Peyer's patch (tissue), 4 donors: ENCODE measurements at regions not wholly inside any gene's neighbourhood (a gene's known extent, or its start where the extent isn't known, plus 50 kb on each side); places are given as distances from the start of the nearest gene placed in this dataset.
A peak's percentile ranks its signal among the peaks of the same experiment; 100 is the strongest.

Experiments used
- DNase-seq, 3 donors: peaks; one replicate each; pipeline ENCODE4 v3.0.0-alpha.2; 2017 to 2019
- H3K27ac ChIP-seq, 4 donors: fragments of 200-600 bp; sonication (generic); one replicate each; pipeline ENCODE4 v1.5.1; 2016 to 2019
- H3K27me3 ChIP-seq, 2 donors: fragments of 200-600 bp; sonication (generic); one replicate each; pipeline ENCODE4 v1.5.1; 2019
- H3K36me3 ChIP-seq, 3 donors: fragments of 200-600 bp; sonication (generic); one replicate each; pipeline ENCODE4 v1.5.1; 2016 to 2019
- H3K4me1 ChIP-seq, 4 donors: fragments of 200-600 bp; sonication (generic); one replicate each; pipeline ENCODE4 v1.5.1; 2016 to 2019
- H3K4me3 ChIP-seq, 4 donors: fragments of 200-600 bp; sonication (generic); 1 replicate in 3 of 4; 2 replicates in 1 of 4; pipeline ENCODE4 v1.5.1; 2016 to 2019; ENCODE audit warnings: mild to moderate bottlenecking in 1 of 4
- H3K9me3 ChIP-seq, 4 donors: fragments of 200-600 bp; sonication (generic); one replicate each; pipeline ENCODE4 v1.5.1; 2016 to 2019; ENCODE audit warnings: mild to moderate bottlenecking in 1 of 4
- POLR2A ChIP-seq, 2 donors: fragments of 450-650 bp; IDR thresholded peaks; one replicate each; pipeline ENCODE4 v1.5.1; 2017; ENCODE audit warnings: antibody characterized with exemption in 2 of 2, mild to moderate bottlenecking in 2 of 2, moderate library complexity in 2 of 2
- TF ChIP-seq, protein P1 (sequence below), 6 experiments: fragments of 450-650 bp in 4 of 6; fragments of 200-600 bp in 2 of 6; sonication (generic) in 1 of 6; IDR thresholded peaks; one replicate each; pipeline ENCODE4 v1.5.1; 2017 to 2019; ENCODE audit warnings: antibody characterized with exemption in 6 of 6, mild to moderate bottlenecking in 3 of 6, moderate library complexity in 1 of 6

DNA sequence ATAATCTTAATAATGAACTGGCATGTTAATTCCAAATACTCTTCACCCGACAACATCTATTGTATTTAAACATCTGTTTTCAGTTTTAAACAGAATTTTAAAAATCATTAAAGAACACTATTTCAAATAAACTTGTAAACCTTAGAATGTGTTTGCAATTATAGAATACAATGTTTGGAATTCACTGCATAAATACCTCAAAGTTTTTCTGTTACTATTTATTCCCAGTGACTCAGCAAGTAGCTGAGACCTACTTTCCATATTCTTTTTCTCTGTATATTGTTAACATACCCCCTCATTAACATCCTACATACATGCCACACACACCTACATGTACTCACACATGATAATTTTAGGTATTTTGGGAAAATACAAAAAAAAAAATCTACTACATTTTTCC is 1134.3 kb downstream of the SLITRK1 start:
- Histone ChIP-seq H3K27me3 (no peaks in the 10 kb centered on the region), H3K4me3 (no peak overlapping the region), H3K27ac (no peak overlapping the region), H3K36me3 (no peaks in the 10 kb centered on the region), H3K4me1 (no peaks in the 10 kb centered on the region), H3K9me3 (no peaks in the 10 kb centered on the region)
- no peak for DNase-seq
- no peak for TF ChIP-seq POLR2A (IDR thresholded peaks at IDR 0.05)
- TF ChIP-seq, protein P1, sequence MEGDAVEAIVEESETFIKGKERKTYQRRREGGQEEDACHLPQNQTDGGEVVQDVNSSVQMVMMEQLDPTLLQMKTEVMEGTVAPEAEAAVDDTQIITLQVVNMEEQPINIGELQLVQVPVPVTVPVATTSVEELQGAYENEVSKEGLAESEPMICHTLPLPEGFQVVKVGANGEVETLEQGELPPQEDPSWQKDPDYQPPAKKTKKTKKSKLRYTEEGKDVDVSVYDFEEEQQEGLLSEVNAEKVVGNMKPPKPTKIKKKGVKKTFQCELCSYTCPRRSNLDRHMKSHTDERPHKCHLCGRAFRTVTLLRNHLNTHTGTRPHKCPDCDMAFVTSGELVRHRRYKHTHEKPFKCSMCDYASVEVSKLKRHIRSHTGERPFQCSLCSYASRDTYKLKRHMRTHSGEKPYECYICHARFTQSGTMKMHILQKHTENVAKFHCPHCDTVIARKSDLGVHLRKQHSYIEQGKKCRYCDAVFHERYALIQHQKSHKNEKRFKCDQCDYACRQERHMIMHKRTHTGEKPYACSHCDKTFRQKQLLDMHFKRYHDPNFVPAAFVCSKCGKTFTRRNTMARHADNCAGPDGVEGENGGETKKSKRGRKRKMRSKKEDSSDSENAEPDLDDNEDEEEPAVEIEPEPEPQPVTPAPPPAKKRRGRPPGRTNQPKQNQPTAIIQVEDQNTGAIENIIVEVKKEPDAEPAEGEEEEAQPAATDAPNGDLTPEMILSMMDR (IDR thresholded peaks at IDR 0.05), result no peak

DNA sequence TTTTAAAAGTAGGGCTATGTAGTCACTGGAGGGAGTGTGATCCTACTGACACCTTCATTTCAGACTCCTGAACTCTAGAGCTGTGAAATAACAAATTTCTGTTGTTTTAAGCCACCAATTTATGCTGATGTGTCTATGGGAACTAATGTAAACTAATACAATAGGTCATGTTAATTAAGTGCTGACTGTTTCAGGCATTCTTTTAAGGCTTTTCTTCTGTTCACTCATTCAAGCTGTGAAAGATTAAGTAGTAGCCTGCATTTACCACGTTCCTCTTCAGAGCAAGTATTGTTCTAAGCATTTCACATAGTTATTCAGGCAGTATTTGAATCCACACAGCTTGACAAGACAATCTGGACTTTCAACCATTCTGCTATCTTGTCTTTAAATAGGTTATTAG is 1135.0 kb downstream of the SLITRK1 start:
- Histone ChIP-seq H3K27me3 (no peaks in the 10 kb centered on the region), H3K4me1 (no peaks in the 10 kb centered on the region), H3K36me3 (no peaks in the 10 kb centered on the region), H3K4me3 (no peak overlapping the region), H3K9me3 (no peaks in the 10 kb centered on the region), H3K27ac (no peak overlapping the region)
- DNase-seq, result no peak
- no peak for TF ChIP-seq POLR2A (IDR thresholded peaks at IDR 0.05)
- TF ChIP-seq, protein P1 (IDR thresholded peaks at IDR 0.05), result no peak

DNA sequence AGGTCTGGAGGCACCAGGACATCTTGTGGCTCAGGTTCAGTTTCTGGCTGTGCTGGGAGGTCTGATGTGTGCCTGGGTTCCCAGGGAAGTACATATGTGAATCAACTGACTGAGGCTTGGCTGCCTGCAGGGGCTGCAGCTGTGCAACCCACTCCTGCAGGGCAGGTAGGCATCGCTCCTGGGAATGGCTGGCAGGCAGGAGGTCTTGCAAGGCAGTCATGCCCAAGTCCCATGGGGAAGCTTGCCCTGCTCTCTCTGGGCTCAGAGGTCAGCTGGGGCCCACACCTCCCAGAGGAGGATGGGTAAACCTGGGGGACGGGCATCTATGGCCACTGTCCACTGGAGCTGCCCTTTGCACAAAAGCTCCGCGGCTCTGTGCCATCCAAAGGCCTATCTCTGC is 1141.8 kb downstream of the SLITRK1 start:
- TF ChIP-seq, protein P1 (IDR thresholded peaks at IDR 0.05), result no peak
- no peak for TF ChIP-seq POLR2A (IDR thresholded peaks at IDR 0.05)
- peak in 1 of 3 donors; percentile 27 for DNase-seq
- Histone ChIP-seq H3K27me3 (no peaks in the 10 kb centered on the region), H3K9me3 (no peaks in the 10 kb centered on the region), H3K4me3 (no peak overlapping the region), H3K27ac (no peak overlapping the region), H3K4me1 (no peaks in the 10 kb centered on the region), H3K36me3 (no peaks in the 10 kb centered on the region)

DNA sequence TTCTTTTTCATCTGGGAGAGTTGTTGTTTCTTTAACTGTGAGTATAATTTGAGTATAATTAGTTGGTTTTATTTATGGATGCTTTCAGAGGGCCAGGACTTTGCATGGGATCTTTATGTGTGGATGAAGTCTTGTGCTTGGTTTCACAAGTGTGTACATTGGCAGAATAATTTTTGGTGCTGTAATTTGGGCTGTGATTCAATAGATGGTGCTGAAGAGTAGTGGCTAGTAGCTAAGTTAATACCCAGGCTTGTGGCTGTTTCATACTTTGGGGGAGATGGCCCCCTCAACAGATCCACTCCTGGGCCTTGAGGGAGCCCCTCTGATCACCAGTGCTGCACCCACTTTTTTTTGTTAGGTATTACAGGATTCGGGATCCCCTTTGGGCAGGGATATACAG is 1142.4 kb downstream of the SLITRK1 start:
- no peak for DNase-seq
- no peak overlapping the region for H3K27ac ChIP-seq
- no peak overlapping the region for H3K4me3 ChIP-seq
- no peak for TF ChIP-seq POLR2A (IDR thresholded peaks at IDR 0.05)
- TF ChIP-seq, protein P1 (IDR thresholded peaks at IDR 0.05), result no peak
- no peaks in the 10 kb centered on the region for H3K9me3 ChIP-seq
- H3K36me3 ChIP-seq, result no peaks in the 10 kb centered on the region
- H3K27me3 ChIP-seq, result no peaks in the 10 kb centered on the region
- H3K4me1 ChIP-seq, result no peaks in the 10 kb centered on the region

DNA sequence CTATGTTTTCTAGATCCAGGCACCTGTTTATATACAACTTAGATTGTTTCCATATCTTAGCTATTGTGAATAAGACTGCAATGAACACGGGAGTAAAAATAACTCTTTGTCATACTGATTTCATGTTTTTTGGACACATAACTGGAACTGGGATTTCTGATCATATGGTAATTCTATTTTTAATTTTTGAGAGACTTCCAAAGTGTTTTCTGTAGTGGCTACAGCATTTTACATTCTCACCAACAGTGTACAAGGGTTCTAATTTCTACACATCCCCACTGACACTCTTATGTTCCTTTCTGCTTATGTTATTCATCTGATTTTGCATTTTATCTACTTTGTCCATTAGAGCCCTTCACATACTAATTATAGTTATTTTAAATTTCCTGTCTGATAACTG is 1152.9 kb downstream of the SLITRK1 start:
- Histone ChIP-seq H3K36me3 (no peaks in the 10 kb centered on the region), H3K4me3 (no peak overlapping the region), H3K27me3 (no peaks in the 10 kb centered on the region), H3K4me1 (no peaks in the 10 kb centered on the region), H3K9me3 (no peaks in the 10 kb centered on the region), H3K27ac (no peak overlapping the region)
- DNase-seq, result no peak
- TF ChIP-seq, protein P1 (IDR thresholded peaks at IDR 0.05), result no peak
- TF ChIP-seq POLR2A (IDR thresholded peaks at IDR 0.05), result no peak

DNA sequence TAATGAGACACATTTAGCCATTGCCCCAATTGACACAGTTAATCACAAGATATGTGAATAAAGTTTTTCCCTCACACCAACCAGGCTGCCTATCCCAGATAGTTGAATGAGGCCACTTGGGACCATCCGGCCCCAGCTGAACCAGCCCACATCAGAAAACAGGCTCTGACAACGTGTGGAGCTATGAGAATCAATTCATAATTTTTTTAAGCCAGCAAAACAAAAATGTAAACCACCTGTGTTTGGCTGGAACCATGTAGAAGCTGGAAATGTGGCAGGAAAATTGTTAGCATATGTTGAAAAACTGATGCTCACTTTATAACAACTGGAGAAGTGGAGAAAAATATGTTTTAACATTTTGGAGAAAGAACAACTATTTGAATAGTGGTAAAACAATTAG is 1161.3 kb downstream of the SLITRK1 start:
- Histone ChIP-seq H3K27ac (no peak overlapping the region), H3K4me3 (no peak overlapping the region), H3K9me3 (no peaks in the 10 kb centered on the region), H3K36me3 (no peaks in the 10 kb centered on the region), H3K4me1 (no peaks in the 10 kb centered on the region), H3K27me3 (no peaks in the 10 kb centered on the region)
- DNase-seq, result no peak
- TF ChIP-seq, protein P1 (IDR thresholded peaks at IDR 0.05), result no peak
- no peak for TF ChIP-seq POLR2A (IDR thresholded peaks at IDR 0.05)
